ENCODE measurements at regions not wholly inside any gene's neighbourhood (a gene's known extent, or its start where the extent isn't known, plus 50 kb on each side); places are given as distances from the start of the nearest gene placed in this dataset.
"Not testable (repeated sequence)": the region's sequence is repeated elsewhere in the genome, so short reads cannot be mapped to it uniquely, and the experiment has no call there.

- DNase-seq: no peak
Observed at GRCh38 chr10:4177791-4178190, 392.8 kb upstream of the KLF6 start.

DNA sequence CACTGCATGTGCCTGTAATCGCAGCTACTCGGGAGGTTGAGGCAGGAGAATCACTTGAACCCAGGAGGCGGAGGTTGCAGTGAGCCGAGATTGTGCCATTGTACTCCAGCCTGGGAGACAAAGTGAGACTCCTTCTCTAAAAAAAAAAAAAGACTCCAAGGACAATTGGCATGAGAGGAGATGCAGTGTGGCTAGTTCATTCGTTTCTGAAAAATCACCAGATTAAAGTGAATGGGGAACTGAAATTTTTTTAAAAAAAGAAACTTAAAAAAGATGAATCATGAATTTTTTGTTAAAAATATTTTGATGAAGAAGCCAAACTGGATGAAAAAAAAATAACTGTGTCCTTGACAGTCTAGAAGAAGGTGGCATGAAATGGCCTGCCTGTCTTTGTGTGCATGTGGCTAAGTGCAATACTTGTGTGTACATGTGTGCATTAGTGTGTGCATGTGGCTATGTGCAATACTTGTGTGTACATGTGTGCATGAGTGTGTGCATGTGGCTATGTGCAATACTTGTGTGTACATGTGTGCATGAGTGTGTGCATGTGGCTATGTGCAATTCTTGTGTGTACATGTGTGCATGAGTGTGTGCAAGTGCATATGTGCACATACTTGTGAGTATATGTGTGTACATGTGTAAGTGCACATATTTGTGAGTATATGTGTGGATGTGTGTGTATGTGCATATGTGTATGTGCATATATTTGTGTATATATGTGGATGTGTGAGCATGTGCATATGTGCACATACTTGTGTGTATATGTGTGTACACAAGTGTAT, 391.7 kb upstream of the KLF6 start:
- DNase-seq: no peak

GRCh38 chr10:4174197-4174596, 389.2 kb upstream of the KLF6 start:
- no peak for DNase-seq

- no peak for DNase-seq
Observed at GRCh38 chr10:4170633-4171314, 385.8 kb upstream of the KLF6 start.

- DNase-seq: no peak
Observed at GRCh38 chr10:4170181-4170580, 385.2 kb upstream of the KLF6 start.

DNA sequence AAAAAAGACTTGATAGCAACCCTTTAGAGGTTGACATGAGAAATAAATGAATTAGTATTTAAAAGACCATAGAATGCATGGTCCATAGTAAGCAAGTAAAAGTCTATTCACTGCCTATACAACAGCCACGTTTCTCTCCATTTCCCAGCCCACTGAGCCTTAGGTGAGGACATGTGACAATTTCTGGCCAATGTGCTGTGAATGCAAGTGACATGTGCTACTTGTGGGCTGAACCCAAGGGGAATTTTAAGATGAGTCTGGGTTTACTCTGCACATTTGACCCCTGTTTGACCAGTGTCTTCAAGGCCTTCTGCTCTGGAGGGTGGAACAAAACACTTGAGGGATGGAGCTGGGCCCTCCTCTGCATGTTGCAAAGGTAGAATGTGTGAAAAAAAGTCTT, 384.4 kb upstream of the KLF6 start:
- DNase-seq: no peak

- DNase-seq: no peak
Observed at GRCh38 chr10:4167216-4167615, 382.2 kb upstream of the KLF6 start.

DNA sequence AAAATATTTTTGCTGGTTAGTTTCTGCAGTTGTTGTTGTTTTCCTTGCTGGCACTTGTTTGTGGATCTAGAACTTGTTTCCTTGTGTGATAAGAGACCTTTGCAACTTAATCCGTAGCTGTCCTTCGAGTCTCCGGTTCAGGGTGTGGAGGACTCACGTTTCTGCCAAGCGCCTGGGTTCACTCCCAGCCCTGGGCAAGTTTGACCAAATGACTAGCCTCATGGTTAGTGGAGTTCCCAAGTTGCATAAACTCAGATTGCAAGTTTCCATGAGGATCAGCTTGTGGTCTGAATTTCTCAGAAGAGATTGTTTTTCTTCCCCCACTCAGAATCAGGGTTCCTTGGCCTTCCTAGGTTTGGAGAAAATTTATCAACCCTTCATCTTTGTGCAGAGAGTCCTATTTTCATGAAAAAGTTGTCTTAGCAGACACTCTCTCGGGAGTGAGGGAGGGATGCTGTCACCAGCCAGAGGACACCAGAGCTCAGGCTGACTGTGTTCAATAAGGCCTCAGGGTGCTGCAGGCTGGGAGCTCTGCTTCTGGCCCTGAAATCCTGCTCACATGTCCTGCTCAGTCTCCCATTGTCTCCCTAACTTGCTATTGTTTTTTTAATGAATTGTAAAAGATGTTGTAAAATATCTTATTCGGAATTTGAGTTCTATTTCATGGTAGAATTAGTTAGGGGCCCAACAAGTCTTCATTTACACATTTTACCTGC, 377.7 kb upstream of the KLF6 start:
- no peak for DNase-seq

GRCh38 chr10:4159173-4159572, 374.2 kb upstream of the KLF6 start:
- no peak for DNase-seq

GRCh38 chr10:4154191-4154715, 369.2 kb upstream of the KLF6 start:
- DNase-seq: no peak

GRCh38 chr10:4151466-4151865, 366.5 kb upstream of the KLF6 start:
- no peak for DNase-seq

GRCh38 chr10:4150676-4151075, 365.7 kb upstream of the KLF6 start:
- DNase-seq: no peak

GRCh38 chr10:4149460-4149859, 364.5 kb upstream of the KLF6 start:
- not testable (repeated sequence) for DNase-seq

- no peak for DNase-seq
Observed at GRCh38 chr10:4147245-4147644, 362.2 kb upstream of the KLF6 start.

- no peak for DNase-seq
Observed at GRCh38 chr10:4144817-4145216, 359.8 kb upstream of the KLF6 start.

DNA sequence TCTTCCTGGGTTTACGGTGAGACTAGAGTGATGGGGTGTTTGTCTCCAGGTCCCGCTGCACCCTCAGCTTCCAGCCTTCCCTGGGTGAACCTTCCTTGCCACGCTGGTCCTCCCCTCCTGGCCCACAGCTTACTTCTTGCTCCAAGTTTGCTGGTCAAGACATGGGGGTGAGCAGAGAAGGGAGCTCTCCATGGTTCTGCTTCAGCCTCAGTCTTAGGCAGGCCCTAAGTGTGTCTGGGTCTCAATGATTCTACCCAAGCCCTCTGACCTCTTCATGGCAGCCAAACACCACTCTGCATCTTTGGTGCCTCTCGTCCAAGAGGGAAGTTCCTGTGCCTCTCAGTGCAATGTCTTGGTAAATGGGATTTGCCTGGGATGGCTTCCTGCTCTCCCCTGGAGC, 356.5 kb upstream of the KLF6 start:
- DNase-seq: no peak

- no peak for DNase-seq
Observed at GRCh38 chr10:4138146-4138721, 353.2 kb upstream of the KLF6 start.

GRCh38 chr10:4137299-4137698, 352.3 kb upstream of the KLF6 start:
- DNase-seq: no peak

- DNase-seq: no peak
Observed at GRCh38 chr10:4136121-4136520, 351.1 kb upstream of the KLF6 start.

GRCh38 chr10:4132216-4132556, 347.2 kb upstream of the KLF6 start:
- no peak for DNase-seq

- peak; percentile 76 to 84 for DNase-seq
Observed at GRCh38 chr10:4131407-4132215, 346.6 kb upstream of the KLF6 start.

- DNase-seq: peak; percentile 6 to 8
Observed at GRCh38 chr10:4130685-4131084, 345.7 kb upstream of the KLF6 start.

Data from AML-193 (cell line).